ENCODE measurements at regions not wholly inside any gene's neighbourhood (a gene's known extent, or its start where the extent isn't known, plus 50 kb on each side); places are given as distances from the start of the nearest gene placed in this dataset.

DNA sequence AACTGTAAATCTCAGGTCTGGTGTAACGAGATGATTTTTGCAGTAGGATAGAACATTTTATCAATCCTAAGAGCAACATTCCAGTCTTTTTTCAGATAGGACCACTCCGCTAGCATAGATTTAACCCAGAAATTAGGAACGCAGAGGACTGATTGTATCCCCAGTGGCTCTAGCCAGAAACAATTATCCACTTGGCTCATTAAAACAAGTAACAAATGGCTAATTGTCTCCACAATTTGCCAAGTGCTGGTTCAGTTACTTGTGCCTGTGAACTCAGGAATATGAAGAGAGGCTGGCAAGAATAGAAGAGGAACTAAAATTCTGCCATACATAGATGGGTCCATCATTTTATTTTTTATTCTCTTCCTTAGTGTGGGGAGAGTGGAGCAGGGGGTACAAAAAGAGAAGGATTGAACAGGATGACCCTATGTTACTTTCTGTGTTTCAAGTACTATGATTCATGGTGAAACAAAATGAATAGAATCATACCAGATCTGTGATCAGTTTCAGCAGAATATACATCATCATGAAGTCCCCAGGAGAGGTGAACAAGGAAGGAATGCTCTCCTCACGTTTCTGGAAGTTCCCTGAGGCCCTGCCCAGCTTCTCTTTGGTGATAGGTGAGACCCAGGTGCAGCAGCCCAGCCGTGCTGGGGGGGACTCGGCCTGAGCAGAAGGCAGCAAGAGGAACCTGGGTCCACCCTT lies 121.6 kb downstream of the ARL4C start:
- TF ChIP-seq EZH2phosphoT487 (IDR thresholded peaks at IDR 0.05; ENCODE audit: low read length) (no peak), EZH2 (optimal IDR thresholded peaks at IDR 0.05; ENCODE audit: low read depth, low read length) (no peak)
